ENCODE measurements at regions not wholly inside any gene's neighbourhood (a gene's known extent, or its start where the extent isn't known, plus 50 kb on each side); places are given as distances from the start of the nearest gene placed in this dataset.
A peak's percentile ranks its signal among the peaks of the same experiment; 100 is the strongest.
"Not testable (repeated sequence)": the region's sequence is repeated elsewhere in the genome, so short reads cannot be mapped to it uniquely, and the experiment has no call there.

GRCh38 chr3:65172209-65172608, 484.4 kb upstream of the ADAMTS9 start:
- DNase-seq (ENCODE audit: low spot score), result no peak

DNA sequence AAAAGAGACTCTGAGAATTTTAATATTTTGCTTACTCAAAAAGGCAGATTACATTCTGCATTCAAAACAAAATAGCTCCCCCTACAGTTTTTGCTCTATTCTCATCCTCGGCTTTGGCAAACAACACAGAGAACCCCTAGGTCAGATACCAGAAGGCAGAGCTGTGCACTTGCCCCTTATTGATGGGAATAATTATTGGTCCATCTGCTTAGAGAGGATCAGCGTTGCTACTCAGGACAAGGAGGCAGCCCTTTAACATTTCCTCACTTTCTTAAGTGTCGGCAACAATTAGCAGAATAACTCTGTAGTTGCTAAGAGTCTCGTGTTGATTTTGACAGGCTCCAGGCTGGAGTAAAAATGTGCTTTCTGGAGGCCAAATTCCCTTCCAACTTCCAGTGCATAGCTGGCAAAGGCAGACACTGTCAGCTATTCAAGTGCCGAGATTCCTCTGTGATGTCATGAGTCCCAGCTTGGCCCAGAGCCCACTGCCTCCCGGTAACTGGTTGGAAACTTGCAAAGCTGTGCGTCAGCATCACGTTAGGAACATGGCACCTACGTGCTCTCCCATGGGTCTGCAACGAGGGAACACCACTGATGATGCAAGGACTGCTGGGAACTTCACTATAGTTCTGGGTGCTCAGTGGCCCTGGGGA, 482.7 kb upstream of the ADAMTS9 start:
- peak; percentile 79 for DNase-seq (ENCODE audit: low spot score)

DNA sequence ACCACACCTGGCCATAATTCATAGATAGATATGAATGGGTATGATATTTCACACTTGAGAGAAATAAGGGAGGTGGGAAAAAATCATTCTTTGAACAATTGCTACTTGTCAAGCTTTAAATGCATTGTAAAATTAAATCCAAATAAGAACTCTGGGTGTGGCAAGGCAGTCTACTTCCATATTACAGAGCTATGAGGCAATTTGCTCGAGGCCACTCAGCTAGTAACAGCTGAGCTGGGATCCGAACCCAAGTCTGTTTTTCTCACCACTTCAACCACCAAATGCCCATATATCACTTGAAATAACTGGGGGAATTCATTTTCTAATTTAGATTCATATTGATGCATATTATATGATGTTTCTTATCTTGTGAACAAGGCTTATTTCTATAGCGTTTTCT, 482.2 kb upstream of the ADAMTS9 start:
- DNase-seq (ENCODE audit: low spot score), result no peak

DNA sequence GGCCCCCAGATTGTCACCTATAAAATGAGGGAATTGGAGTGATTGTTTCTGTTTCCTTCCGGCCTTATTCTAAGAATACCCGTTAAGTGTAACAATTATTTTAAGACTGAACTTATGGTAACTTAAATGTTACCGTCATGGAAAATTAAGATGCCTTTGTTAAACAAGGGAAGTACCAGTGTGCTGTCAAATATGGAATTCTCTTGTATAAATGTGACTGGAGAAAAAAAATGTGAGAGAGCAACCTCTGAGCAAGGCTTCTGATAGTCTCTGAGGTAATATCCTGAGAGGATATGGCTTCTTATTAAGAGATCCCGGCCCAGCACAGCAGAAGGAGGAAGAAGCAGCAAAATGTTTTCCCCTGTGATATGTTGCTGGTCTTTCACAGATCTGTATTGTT, 480.7 kb upstream of the ADAMTS9 start:
- no peak for DNase-seq (ENCODE audit: low spot score)

DNA sequence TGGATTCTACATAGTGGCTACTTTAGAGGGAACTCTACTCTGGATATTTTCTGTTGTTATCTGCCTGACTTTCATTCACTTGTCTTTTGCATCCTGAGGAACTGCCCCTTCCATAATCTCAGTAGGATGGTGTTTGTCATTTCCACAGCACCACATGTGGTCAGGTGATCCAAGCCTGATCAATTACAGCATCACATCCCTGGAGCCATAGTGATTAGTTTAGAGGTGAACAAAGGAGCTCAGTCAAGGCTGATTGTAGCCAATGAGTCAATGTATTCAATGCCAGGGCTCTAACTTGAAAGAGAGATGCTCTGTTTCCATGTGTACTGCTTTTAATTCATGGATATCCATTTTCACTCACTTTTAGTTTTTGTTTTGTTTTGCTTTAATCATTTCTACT, 478.7 kb upstream of the ADAMTS9 start:
- no peak for DNase-seq (ENCODE audit: low spot score)

DNA sequence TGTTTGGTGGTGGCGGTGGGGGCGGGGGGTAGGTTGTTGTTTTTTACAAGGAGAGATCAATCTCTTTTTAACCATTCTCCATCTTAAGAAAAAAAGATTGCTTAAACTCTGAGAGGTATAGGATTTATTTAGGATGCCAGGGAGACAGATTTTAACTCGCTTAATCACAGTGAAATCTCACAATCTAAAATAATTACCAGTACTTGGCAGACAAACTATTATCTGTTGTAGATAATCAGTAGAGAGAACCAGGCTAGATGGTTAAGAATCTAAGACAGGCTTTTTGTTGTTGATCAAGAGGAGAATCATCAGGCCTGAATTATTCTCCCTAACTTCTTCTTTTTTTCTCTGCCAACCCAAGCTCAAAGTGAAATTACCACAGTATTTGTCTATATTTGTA, 470.2 kb upstream of the ADAMTS9 start:
- DNase-seq (ENCODE audit: low spot score), result no peak

DNA sequence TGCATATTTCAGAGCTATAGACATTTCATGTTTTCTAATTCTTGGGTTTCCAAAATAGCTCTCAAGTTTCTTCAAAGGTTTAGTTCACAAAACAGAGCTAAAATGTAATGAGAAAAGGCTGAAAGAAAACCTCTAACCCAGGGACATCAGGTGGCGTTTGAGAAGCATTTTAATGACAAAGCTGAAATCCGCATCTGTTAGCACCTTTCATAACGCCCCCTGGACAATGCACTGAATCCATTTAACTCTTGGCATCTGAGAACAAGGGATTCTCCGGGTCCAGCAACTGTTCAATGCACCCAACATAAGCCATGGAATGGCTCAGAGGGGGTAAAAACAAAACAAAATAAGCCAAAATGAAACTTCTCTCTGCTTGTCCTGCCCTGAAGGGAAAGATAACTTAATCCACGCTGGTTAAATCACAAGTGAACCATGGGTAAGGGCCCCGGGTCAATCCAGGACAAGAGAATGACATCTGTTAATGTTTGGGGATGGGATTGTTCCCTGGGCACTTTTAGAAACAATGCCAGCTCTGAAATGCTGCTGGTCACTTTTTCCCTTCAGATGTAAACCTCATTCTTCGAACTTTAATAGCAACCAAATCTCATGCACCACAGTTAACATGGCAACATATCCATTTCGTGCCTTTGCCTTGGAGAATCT, 466.2 kb upstream of the ADAMTS9 start:
- DNase-seq (ENCODE audit: low spot score), result no peak

DNA sequence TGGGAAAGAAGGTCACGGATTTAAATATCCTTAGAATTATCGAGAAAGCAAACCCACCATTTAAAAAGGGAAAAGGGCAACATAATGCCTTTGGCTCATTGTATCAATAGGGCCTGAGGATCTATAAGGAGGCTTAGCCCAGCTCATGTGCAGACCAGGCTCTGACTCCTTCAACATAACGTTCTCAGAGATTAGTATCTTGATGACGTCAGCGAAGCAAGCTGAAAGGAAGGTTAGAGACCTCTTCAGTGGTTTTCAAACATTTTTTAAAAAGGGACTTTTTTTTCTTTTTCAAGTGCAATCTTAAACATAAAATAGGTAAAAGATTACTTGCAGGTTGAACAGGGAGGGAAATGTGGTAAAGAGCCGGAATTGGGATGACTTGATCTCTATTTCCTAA, 463.9 kb upstream of the ADAMTS9 start:
- no peak for DNase-seq (ENCODE audit: low spot score)

- peak; percentile 48 for DNase-seq (ENCODE audit: low spot score)
These were observed 462.1 kb upstream of the ADAMTS9 start for GRCh38 chr3:65149877-65150276.

DNA sequence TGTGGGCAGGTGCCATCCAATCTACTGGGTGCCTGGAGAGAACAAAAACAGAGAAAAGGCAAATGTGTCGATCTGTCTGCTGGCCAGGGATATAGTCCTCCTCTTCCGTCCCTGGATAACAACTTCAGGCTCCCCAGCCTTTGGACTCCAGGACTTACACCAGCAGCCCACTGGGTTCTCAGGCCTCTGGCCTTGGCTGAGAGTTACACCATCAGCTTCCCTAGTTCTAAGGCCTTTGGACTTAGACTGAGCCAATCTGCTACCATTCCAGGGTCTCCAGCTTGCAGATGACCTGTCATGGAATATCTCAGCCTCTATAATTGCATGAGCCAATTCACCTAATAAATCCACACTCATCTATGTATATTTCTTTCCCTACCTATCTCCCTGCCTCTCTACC, 460.9 kb upstream of the ADAMTS9 start:
- no peak for DNase-seq (ENCODE audit: low spot score)

- DNase-seq (ENCODE audit: low spot score), result peak; percentile 99
These were observed 458.4 kb upstream of the ADAMTS9 start for GRCh38 chr3:65146179-65146578.

DNA sequence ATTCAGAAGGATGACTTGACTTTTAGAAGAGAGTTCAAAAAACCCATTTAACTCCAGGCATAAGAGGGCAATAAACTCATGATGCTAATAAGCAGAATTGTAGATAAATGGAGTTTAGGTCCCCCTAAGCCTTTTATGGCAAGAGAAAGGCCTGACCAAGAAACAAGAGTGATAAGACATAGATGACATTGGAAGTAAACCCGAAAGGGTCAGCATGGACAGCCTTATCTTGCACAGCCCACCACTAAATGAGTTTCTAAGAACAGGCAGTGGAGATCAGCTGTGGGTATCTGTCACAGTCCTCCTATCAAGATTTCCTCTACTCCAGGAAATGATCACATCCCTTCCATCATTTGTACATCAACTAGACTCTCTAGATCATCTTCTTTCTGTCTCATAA, 457.9 kb upstream of the ADAMTS9 start:
- DNase-seq (ENCODE audit: low spot score), result no peak

- DNase-seq (ENCODE audit: low spot score), result peak; percentile 60
These were observed 457.1 kb upstream of the ADAMTS9 start for GRCh38 chr3:65144791-65145351.

GRCh38 chr3:65142456-65142855, 454.7 kb upstream of the ADAMTS9 start:
- DNase-seq (ENCODE audit: low spot score), result no peak

GRCh38 chr3:65138556-65138955, 450.8 kb upstream of the ADAMTS9 start:
- no peak for DNase-seq (ENCODE audit: low spot score)

- not testable (repeated sequence) for DNase-seq (ENCODE audit: low spot score)
These were observed 446.0 kb upstream of the ADAMTS9 start for GRCh38 chr3:65133752-65134151.

- peak; percentile 93 for DNase-seq (ENCODE audit: low spot score)
These were observed 443.0 kb upstream of the ADAMTS9 start for GRCh38 chr3:65130782-65131181.

- DNase-seq (ENCODE audit: low spot score), result no peak
These were observed 440.5 kb upstream of the ADAMTS9 start for GRCh38 chr3:65128346-65128745.

DNA sequence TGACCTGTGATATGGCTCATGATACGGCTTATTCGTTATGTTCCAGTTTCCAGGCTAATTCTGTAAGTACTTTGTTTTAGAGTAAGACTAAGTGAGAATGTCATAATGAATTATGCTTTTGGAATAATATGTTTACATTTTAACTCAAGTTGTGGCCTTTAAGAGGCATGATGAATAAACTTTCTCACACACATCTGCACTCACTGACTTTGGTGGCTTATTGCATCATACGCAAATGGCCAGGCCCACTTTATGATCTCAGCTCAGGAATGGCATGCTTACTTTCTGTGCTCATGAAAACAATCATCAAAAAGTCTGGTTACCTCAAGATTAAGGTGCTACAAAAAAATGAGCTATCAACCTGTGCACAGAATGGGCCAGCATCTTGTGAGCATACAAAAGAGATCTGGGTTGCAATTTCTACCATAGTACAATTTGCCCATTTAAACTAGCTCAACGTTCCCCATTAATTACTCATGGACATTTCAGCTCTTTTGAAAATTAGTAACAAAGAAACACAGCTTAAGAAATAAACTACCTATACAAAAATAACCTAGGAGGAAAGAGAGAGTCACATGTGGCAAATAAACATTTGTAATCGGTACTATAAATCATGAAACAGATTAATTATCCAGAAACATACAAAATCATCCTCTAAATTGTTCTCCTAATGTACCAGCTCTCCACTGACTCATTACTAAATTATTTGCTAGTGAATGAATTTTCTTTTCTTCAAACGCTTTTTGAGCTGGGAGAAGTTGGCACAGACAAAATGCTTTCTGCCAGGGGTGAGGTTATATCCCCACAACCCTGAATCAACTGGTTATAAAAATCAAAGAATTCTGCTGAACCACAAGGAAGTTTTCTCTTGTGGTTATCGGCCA, 439.0 kb upstream of the ADAMTS9 start:
- DNase-seq (ENCODE audit: low spot score), result peak; percentile 82

- not testable (repeated sequence) for DNase-seq (ENCODE audit: low spot score)
These were observed 432.4 kb upstream of the ADAMTS9 start for GRCh38 chr3:65120156-65120555.

- no peak for DNase-seq (ENCODE audit: low spot score)
These were observed 431.2 kb upstream of the ADAMTS9 start for GRCh38 chr3:65118912-65119499.

- DNase-seq (ENCODE audit: low spot score), result no peak
These were observed 426.2 kb upstream of the ADAMTS9 start for GRCh38 chr3:65114041-65114440.

Measured in kidney tubule cell (primary cell).